ENCODE measurements at regions not wholly inside any gene's neighbourhood (a gene's known extent, or its start where the extent isn't known, plus 50 kb on each side); places are given as distances from the start of the nearest gene placed in this dataset.
"Not testable (repeated sequence)": the region's sequence is repeated elsewhere in the genome, so short reads cannot be mapped to it uniquely, and the experiment has no call there.

GRCh38 chr1:229141271-229141670, 129.6 kb upstream of the RAB4A start:
- DNase-seq, result no peak

- no peak for DNase-seq
Observed at GRCh38 chr1:229141689-229142377, 129.1 kb upstream of the RAB4A start.

GRCh38 chr1:229142471-229142870, 128.4 kb upstream of the RAB4A start:
- no peak for DNase-seq

GRCh38 chr1:229146647-229147046, 124.3 kb upstream of the RAB4A start:
- no peak for DNase-seq

- peak; percentile 55 for DNase-seq
Observed at GRCh38 chr1:229147072-229147471, 123.8 kb upstream of the RAB4A start.

- DNase-seq, result no peak
Observed at GRCh38 chr1:229148041-229148671, 122.8 kb upstream of the RAB4A start.

- no peak for DNase-seq
Observed at GRCh38 chr1:229148743-229149142, 122.2 kb upstream of the RAB4A start.

- DNase-seq, result no peak
Observed at GRCh38 chr1:229149435-229149834, 121.5 kb upstream of the RAB4A start.

- no peak for DNase-seq
Observed at GRCh38 chr1:229150518-229150917, 120.4 kb upstream of the RAB4A start.

GRCh38 chr1:229151412-229151811, 119.5 kb upstream of the RAB4A start:
- not testable (repeated sequence) for DNase-seq

- DNase-seq, result no peak
Observed at GRCh38 chr1:229152311-229152710, 118.6 kb upstream of the RAB4A start.

GRCh38 chr1:229153955-229154548, 116.9 kb upstream of the RAB4A start:
- no peak for DNase-seq

GRCh38 chr1:229154811-229155210, 116.1 kb upstream of the RAB4A start:
- no peak for DNase-seq

- DNase-seq, result no peak
Observed at GRCh38 chr1:229155472-229155871, 115.4 kb upstream of the RAB4A start.

GRCh38 chr1:229156872-229157271, 114.0 kb upstream of the RAB4A start:
- DNase-seq, result no peak

GRCh38 chr1:229157480-229157879, 113.4 kb upstream of the RAB4A start:
- no peak for DNase-seq

GRCh38 chr1:229158341-229158921, 112.5 kb upstream of the RAB4A start:
- DNase-seq, result peak; percentile 49

GRCh38 chr1:229158927-229159326, 112.0 kb upstream of the RAB4A start:
- DNase-seq, result no peak

GRCh38 chr1:229159668-229160544, 111.0 kb upstream of the RAB4A start:
- no peak for DNase-seq

GRCh38 chr1:229161740-229162139, 109.2 kb upstream of the RAB4A start:
- DNase-seq, result no peak

- no peak for DNase-seq
Observed at GRCh38 chr1:229162825-229163515, 107.9 kb upstream of the RAB4A start.

GRCh38 chr1:229164348-229164747, 106.6 kb upstream of the RAB4A start:
- no peak for DNase-seq

All from RPMI8226 (cell line).